Aorta (tissue), 5 donors: ENCODE measurements at regions not wholly inside any gene's neighbourhood (a gene's known extent, or its start where the extent isn't known, plus 50 kb on each side); places are given as distances from the start of the nearest gene placed in this dataset.

ENCODE experiments used
- ATAC-seq: fragments of 200-7000 bp; cut with Tn5 transposase; one replicate; pipeline ENCODE4 v1.9.1; 2022; ENCODE audit warnings: moderate library complexity; ENCODE audit not compliant: low FRiP score
- DNase-seq, 2 donors: peaks; one replicate each; pipeline ENCODE4 v3.0.0-alpha.2; 2020
- H3K27ac ChIP-seq, 2 donors: one replicate each; pipeline ENCODE4 v1.5.1; 2013; ENCODE audit warnings: low read length in 2 of 2, mild to moderate bottlenecking in 2 of 2, moderate library complexity in 2 of 2, control low read depth in 1 of 2, inconsistent platforms in 1 of 2, low read depth in 1 of 2
- H3K27me3 ChIP-seq, 2 donors: one replicate each; pipeline ENCODE4 v1.6.1; 2013; ENCODE audit warnings: control low read depth in 1 of 2, low read length in 1 of 2, mild to moderate bottlenecking in 1 of 2, moderate library complexity in 1 of 2; ENCODE audit not compliant: insufficient read depth in 2 of 2, control insufficient read depth in 1 of 2
- H3K36me3 ChIP-seq, 2 donors: one replicate each; pipeline ENCODE4 v1.6.1; 2013; ENCODE audit warnings: control low read depth in 1 of 2, low read length in 1 of 2, mild to moderate bottlenecking in 1 of 2; ENCODE audit not compliant: insufficient read depth in 2 of 2, control insufficient read depth in 1 of 2
- H3K4me1 ChIP-seq, 2 donors: one replicate each; pipeline ENCODE4 v1.6.1; 2013; ENCODE audit warnings: low read length in 2 of 2, control low read depth in 1 of 2, mild to moderate bottlenecking in 1 of 2, moderate library complexity in 1 of 2; ENCODE audit not compliant: insufficient read depth in 2 of 2, control insufficient read depth in 1 of 2
- H3K4me3 ChIP-seq, 2 donors: one replicate each; pipeline ENCODE4 v1.5.1; 2013; ENCODE audit warnings: low read length in 2 of 2, control low read depth in 1 of 2, mild to moderate bottlenecking in 1 of 2
- H3K9me3 ChIP-seq: one replicate; pipeline ENCODE4 v1.6.1; 2013; ENCODE audit warnings: mild to moderate bottlenecking, low read length; ENCODE audit not compliant: control insufficient read depth
- WGBS, 2 donors: extraction: QIAGEN DNeasy Blood & Tissue Kit; methylation state at CpG; one replicate each; pipeline ENCODE4 v1.1.7; 2013; 5-methylcytosine and 5-hydroxymethylcytosine counted together
- intact Hi-C, 2 donors: fragments of 100-400 bp; cut with DNase I; formaldehyde crosslinking; loops; one replicate each; pipeline versions ENCODE4 v1.14.2 to v1.15.0; 2022
- donor health status: healthy with polysubstance abuse.
- donor health status: Bipolar disorder and iron deficiency.
- donor health status: DM: no; HTN: no; CAD: no.
- donor health status: DM: no; HTN: no; CAD: no.
- donor health status: DM: yes; HTN: yes; CAD: no.

GRCh38 chr5:111656580-111656979 lies 100.4 kb downstream of the NREP start:
- Histone ChIP-seq H3K27ac (no peak overlapping the region), H3K27me3 (no peaks in the 10 kb centered on the region), H3K4me3 (no peak overlapping the region), H3K9me3 (no peaks in the 10 kb centered on the region), H3K36me3 (no peaks in the 10 kb centered on the region), H3K4me1 (no peaks in the 10 kb centered on the region)
- no peak for ATAC-seq
- DNase-seq, result no peak
- intact Hi-C loops, result loop anchor here (5.0 to 10.0 kb wide), 4 partner anchors 81 to 102 kb away; partner anchors contain the start of gene NREP (in 1 of the 2)
- WGBS, 2 donors, result 78 to 79% methylated on average over 2 of the region's 2 CpGs

GRCh38 chr5:111655169-111655924 lies 101.6 kb downstream of the NREP start:
- intact Hi-C loops, result loop anchor here (5.0 to 10.0 kb wide), 4 partner anchors 82 to 102 kb away; partner anchors contain the start of gene NREP (in 1 of the 2)
- Histone ChIP-seq H3K36me3 (no peaks in the 10 kb centered on the region), H3K4me3 (no peak overlapping the region), H3K9me3 (no peaks in the 10 kb centered on the region), H3K27ac (no peak overlapping the region), H3K4me1 (no peaks in the 10 kb centered on the region), H3K27me3 (no peaks in the 10 kb centered on the region)
- DNase-seq, result no peak
- peak; percentile 95 for ATAC-seq
- WGBS, 2 donors, result 0 to 4% methylated on average over 2 of the region's 2 CpGs

DNA sequence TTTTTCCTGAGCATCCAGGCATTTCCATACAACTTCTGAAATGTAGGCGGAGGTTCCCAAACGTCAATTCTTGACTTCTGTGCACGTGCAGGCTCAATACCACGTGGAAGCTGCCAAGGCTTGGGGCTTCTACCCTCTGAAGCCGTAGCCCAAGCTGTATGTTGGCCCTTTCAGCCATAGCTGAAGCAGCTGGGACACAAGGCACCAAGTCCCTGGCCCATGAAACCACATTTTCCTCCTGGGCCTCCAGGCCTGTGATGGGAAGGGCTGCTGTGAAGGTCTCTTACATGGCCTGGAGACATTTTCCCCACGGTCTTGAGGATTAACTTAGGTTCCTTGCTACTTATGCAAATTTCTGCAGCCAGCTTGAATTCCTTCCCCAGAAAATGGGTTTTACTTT lies 103.6 kb downstream of the NREP start:
- H3K4me3 ChIP-seq, result no peak overlapping the region
- intact Hi-C loops, result loop anchor here (10.0 kb wide), 2 partner anchors 91 to 99 kb away; no protein-coding TSS in a partner anchor

GRCh38 chr5:111649516-111649915 lies 107.5 kb downstream of the NREP start:
- ATAC-seq (no peak), DNase-seq (no peak)
- Histone ChIP-seq H3K27ac (no peak overlapping the region), H3K9me3 (no peaks in the 10 kb centered on the region), H3K4me1 (no peaks in the 10 kb centered on the region), H3K27me3 (no peaks in the 10 kb centered on the region), H3K36me3 (no peaks in the 10 kb centered on the region), H3K4me3 (no peak overlapping the region)
- 21 to 28% methylated on average over 1 of the region's 1 CpG for WGBS, 2 donors
- intact Hi-C loops, result no loop called here

More for the DNA sequence above, 103.6 kb downstream of the NREP start:
- DNase-seq (no peak), ATAC-seq (no peak)
- Histone ChIP-seq H3K9me3 (no peaks in the 10 kb centered on the region), H3K4me1 (no peaks in the 10 kb centered on the region), H3K36me3 (no peaks in the 10 kb centered on the region), H3K27me3 (no peaks in the 10 kb centered on the region), H3K27ac (no peak overlapping the region)
- WGBS, 2 donors, result 93 to 96% methylated on average over 6 of the region's 6 CpGs

DNA sequence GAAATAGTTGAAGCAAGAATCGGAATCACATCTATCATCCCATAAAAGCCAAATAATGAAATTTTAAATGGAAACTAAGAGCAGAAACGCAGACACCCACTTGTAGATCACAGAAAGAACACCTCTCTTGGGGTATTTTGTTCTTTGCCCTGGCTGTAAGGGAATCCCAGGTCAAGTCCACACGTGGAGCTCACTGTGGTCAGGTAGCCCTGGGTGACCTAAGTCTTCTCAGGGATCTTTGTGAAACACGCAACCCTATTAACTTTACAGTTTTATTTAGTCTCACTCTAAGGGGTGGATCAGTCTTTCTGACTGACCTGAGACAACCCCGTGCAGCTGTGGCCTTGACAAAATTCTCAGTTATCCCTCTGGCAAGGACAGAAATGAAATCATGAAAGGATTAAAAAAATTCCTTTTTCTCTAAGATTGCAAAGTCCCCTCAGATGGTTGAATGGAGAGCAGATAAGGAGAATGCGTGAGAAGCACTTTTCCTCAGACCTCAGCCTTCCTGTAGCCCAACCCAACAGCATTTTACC lies 111.6 kb downstream of the NREP start:
- 59 to 74% methylated on average over 6 of the region's 6 CpGs for WGBS, 2 donors
- intact Hi-C loops, result no loop called here
- DNase-seq, result no peak
- no peaks in the 10 kb centered on the region for H3K4me1 ChIP-seq
- no peak for ATAC-seq
- no peaks in the 10 kb centered on the region for H3K27me3 ChIP-seq
- no peaks in the 10 kb centered on the region for H3K9me3 ChIP-seq
- H3K27ac ChIP-seq, result no peak overlapping the region
- H3K36me3 ChIP-seq, result no peaks in the 10 kb centered on the region
- H3K4me3 ChIP-seq, result no peak overlapping the region

DNA sequence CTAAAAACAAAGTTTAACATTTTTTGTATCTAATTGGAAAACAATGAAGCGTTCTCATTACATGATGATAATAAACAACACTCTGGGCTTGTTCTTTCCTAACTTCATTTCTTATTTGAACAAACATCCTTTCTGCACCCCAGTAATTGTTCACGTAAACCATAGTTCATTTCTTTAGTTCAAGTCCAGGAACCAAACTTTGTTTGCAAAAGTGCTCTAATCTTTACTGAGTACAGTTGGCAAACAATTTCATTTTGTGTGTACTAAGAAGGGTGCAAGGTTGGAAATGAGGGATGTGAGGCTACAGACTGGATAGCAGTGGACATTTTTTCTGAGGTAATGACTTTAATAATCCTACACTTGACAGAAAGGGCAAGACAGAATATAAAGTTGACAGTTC lies 113.5 kb downstream of the NREP start:
- Histone ChIP-seq H3K4me1 (no peaks in the 10 kb centered on the region), H3K4me3 (no peak overlapping the region), H3K27ac (no peak overlapping the region), H3K27me3 (no peaks in the 10 kb centered on the region), H3K9me3 (peaks cover 6% of the 10 kb centered on the region), H3K36me3 (no peaks in the 10 kb centered on the region)
- 79 to 85% methylated on average over 2 of the region's 2 CpGs for WGBS, 2 donors
- no peak for DNase-seq
- intact Hi-C loops, result no loop called here
- ATAC-seq, result no peak

GRCh38 chr5:111641533-111642233 lies 115.3 kb downstream of the NREP start:
- Histone ChIP-seq H3K27me3 (no peaks in the 10 kb centered on the region), H3K9me3 (peaks cover 6% of the 10 kb centered on the region), H3K27ac (no peak overlapping the region), H3K36me3 (no peaks in the 10 kb centered on the region), H3K4me3 (no peak overlapping the region), H3K4me1 (no peaks in the 10 kb centered on the region)
- intact Hi-C loops, result no loop called here
- DNase-seq, result no peak
- 53 to 61% methylated on average over 4 of the region's 4 CpGs for WGBS, 2 donors
- ATAC-seq, result peak; percentile 77

DNA sequence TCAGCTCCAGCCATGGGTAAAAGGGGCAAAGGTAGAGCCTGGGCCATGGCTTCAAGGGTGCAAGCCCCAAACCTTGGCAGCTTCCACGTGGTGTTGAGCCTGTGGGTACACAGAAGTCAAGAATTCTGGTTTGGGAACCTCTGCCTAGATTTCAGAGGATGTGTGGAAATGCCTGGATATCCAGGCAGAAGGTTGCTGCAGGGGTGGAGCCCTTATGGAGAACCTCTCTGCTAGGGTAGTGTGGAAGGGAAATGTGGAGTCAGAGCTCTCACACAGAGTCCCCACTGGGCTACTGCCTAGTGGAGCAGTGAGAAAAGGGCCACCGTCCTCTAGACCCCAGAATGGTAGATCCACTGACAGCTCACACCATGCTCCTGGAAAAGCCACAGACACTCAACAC lies 117.1 kb downstream of the NREP start:
- Histone ChIP-seq H3K27ac (no peak overlapping the region), H3K9me3 (peaks cover 6% of the 10 kb centered on the region), H3K27me3 (no peaks in the 10 kb centered on the region), H3K4me1 (peaks cover 3 to 4% of the 10 kb centered on the region in 2 donors), H3K36me3 (no peaks in the 10 kb centered on the region), H3K4me3 (no peak overlapping the region)
- no peak for ATAC-seq
- DNase-seq, result no peak
- 68 to 83% methylated on average over 2 of the region's 2 CpGs for WGBS, 2 donors
- intact Hi-C loops, result no loop called here
